Heart right ventricle (tissue), 16 donors: ENCODE measurements at regions not wholly inside any gene's neighbourhood (a gene's known extent, or its start where the extent isn't known, plus 50 kb on each side); places are given as distances from the start of the nearest gene placed in this dataset.

Experiments
- ATAC-seq, 8 donors: fragments of 200-7000 bp; cut with Tn5 transposase; one replicate each; pipeline ENCODE4 v1.9.1; 2020; ENCODE audit warnings: mild to moderate bottlenecking in 8 of 8, moderate library complexity in 8 of 8, moderate number of reproducible peaks in 1 of 8
- DNase-seq, 2 donors: peaks; one replicate each; pipeline ENCODE4 v3.0.0-alpha.2; 2020
- H3K27ac ChIP-seq, 10 donors: fragments of 200-600 bp; sonication (generic) in 2 of 10; one replicate each; pipeline versions ENCODE4 v1.5.0 to v1.8.0; 2020 to 2022; ENCODE audit warnings: mild to moderate bottlenecking in 3 of 10
- H3K27me3 ChIP-seq, 7 donors: fragments of 200-600 bp; one replicate each; pipeline ENCODE4 v1.8.0; 2021 to 2022; ENCODE audit warnings: mild to moderate bottlenecking in 2 of 7
- H3K36me3 ChIP-seq, 9 donors: fragments of 200-600 bp; sonication (generic) in 1 of 9; one replicate each; pipeline versions ENCODE4 v1.5.0 to v1.8.0; 2020 to 2022; ENCODE audit warnings: mild to moderate bottlenecking in 2 of 9
- H3K4me1 ChIP-seq, 9 donors: fragments of 200-600 bp; sonication (generic) in 1 of 9; one replicate each; pipeline versions ENCODE4 v1.5.0 to v1.8.0; 2020 to 2022; ENCODE audit warnings: mild to moderate bottlenecking in 4 of 9
- H3K4me3 ChIP-seq, 10 donors: fragments of 200-600 bp; sonication (generic) in 2 of 10; one replicate each; pipeline versions ENCODE4 v1.5.0 to v1.8.0; 2020 to 2022; ENCODE audit warnings: mild to moderate bottlenecking in 7 of 10, moderate library complexity in 2 of 10
- H3K9me3 ChIP-seq, 11 donors: fragments of 200-600 bp in 10 of 11; sonication (generic) in 2 of 11; one replicate each; pipeline versions ENCODE4 v1.5.0 to v1.8.0; 2013 to 2022; ENCODE audit warnings: mild to moderate bottlenecking in 2 of 11, control low read depth in 1 of 11, moderate library complexity in 1 of 11
- CTCF ChIP-seq, 9 donors: fragments of 200-600 bp; sonication (generic) in 2 of 9; IDR thresholded peaks; one replicate each; pipeline versions ENCODE4 v1.5.0 to v1.8.0; 2021 to 2022; ENCODE audit warnings: antibody characterized with exemption in 9 of 9, mild to moderate bottlenecking in 5 of 9, moderate library complexity in 1 of 9
- WGBS, 2 donors: extraction: QIAGEN DNeasy Blood & Tissue Kit; methylation state at CpG; one replicate each; pipeline ENCODE4 v1.1.7; 2013; ENCODE audit warnings: inconsistent platforms in 1 of 2; 5-methylcytosine and 5-hydroxymethylcytosine counted together
- intact Hi-C, 10 donors: fragments of 100-400 bp; cut with DNase I; formaldehyde crosslinking; loops; one replicate each; pipeline versions ENCODE4 v1.11.1 to v1.14.2; 2022
- donor health status: Arrhythmogenic right ventricular cardiomyopathy.
- donor health status: ischemic (EF 13 %, LVEDD 7.1; RV severe dilation, severe dysfunction).
- donor health status: healthy with polysubstance abuse.
- donor health status: DM: no; HTN: yes; CAD: no.
- donor health status: DM: no; HTN: no; CAD: no.
- donor health status: ischemic (EF 25% LVEDD 6.9; RV normal size, moderate dysfunction).
- donor health status: ischemic (EF 25% LVEDD 5.7; RV mildly dilated, moderate dysfunction).
- donor health status: healthy.
- donor health status: DM: yes; HTN: yes; CAD: no.
- donor health status: Ischemic cardiomyopathy.
- donor health status: ischemic (EF 35%, LVEDD 5.7; RV mildly dilated, moderate dysfunction).
- donor health status: nonischemic (EF 11% LVEDD 7.7; RV severe dilation, severe dysfunction).
- donor health status: DM: yes; HTN: yes; CAD: no.
- donor health status: PGD.
- donor health status: ischemic (EF 29% LVEDD 5.4; RV normal size, mild dysfunction).
- donor health status: nonischemic (EF 23%, LVEDD 6.1; RV moderate dilation, normal function).

- 73 to 78% methylated on average over 3 of the region's 3 CpGs for WGBS, 2 donors
- ATAC-seq = no peak
Measured at GRCh38 chr3:161946443-161946960, 449.9 kb downstream of the OTOL1 start.

GRCh38 chr3:161950318-161950868, 453.8 kb downstream of the OTOL1 start:
- intact Hi-C loops = no loop called here
- no peak overlapping the region for H3K4me3 ChIP-seq
- H3K4me1 ChIP-seq = no peaks in the 10 kb centered on the region
- no peak for TF ChIP-seq CTCF (IDR thresholded peaks at IDR 0.05)
- peaks cover 0 to 4% (median 0%) of the 10 kb centered on the region in 11 donors for H3K9me3 ChIP-seq
- no peak for ATAC-seq
- H3K27ac ChIP-seq = no peak overlapping the region
- no peaks in the 10 kb centered on the region for H3K36me3 ChIP-seq
- 87 to 94% methylated on average over 4 of the region's 4 CpGs for whole genome bisulfite sequencing, 2 donors
- H3K27me3 ChIP-seq = no peaks in the 10 kb centered on the region
- no peak for DNase-seq

More at GRCh38 chr3:161946443-161946960, 449.9 kb downstream of the OTOL1 start:
- Histone ChIP-seq H3K9me3 (peaks cover 0 to 12% (median 0%) of the 10 kb centered on the region in 11 donors), H3K27ac (no peak overlapping the region), H3K4me3 (no peak overlapping the region), H3K4me1 (no peaks in the 10 kb centered on the region), H3K36me3 (no peaks in the 10 kb centered on the region), H3K27me3 (no peaks in the 10 kb centered on the region)
- TF ChIP-seq CTCF (IDR thresholded peaks at IDR 0.05) = no peak
- intact Hi-C loops = no loop called here
- no peak for DNase-seq

GRCh38 chr3:161957467-161957866, 460.9 kb downstream of the OTOL1 start:
- intact Hi-C loops = no loop called here
- Histone ChIP-seq H3K36me3 (no peaks in the 10 kb centered on the region), H3K4me3 (no peak overlapping the region), H3K27me3 (no peaks in the 10 kb centered on the region), H3K4me1 (no peaks in the 10 kb centered on the region), H3K27ac (no peak overlapping the region), H3K9me3 (no peaks in the 10 kb centered on the region)
- DNase-seq (no peak), ATAC-seq (no peak)
- WGBS, 2 donors = 63 to 75% methylated on average over 2 of the region's 2 CpGs
- no peak for TF ChIP-seq CTCF (IDR thresholded peaks at IDR 0.05)

- WGBS, 2 donors = 83 to 91% methylated on average over 4 of the region's 4 CpGs
- Histone ChIP-seq H3K9me3 (peaks cover 0 to 3% (median 0%) of the 10 kb centered on the region in 11 donors), H3K36me3 (no peaks in the 10 kb centered on the region), H3K4me3 (no peak overlapping the region), H3K27me3 (no peaks in the 10 kb centered on the region), H3K4me1 (no peaks in the 10 kb centered on the region), H3K27ac (no peak overlapping the region)
- intact Hi-C loops = no loop called here
- no peak for ATAC-seq
- TF ChIP-seq CTCF (IDR thresholded peaks at IDR 0.05) = no peak
- DNase-seq = no peak
Measured at GRCh38 chr3:161964857-161965256, 468.2 kb downstream of the OTOL1 start.
